Vagina (tissue), 2 donors: ENCODE measurements at regions not wholly inside any gene's neighbourhood (a gene's known extent, or its start where the extent isn't known, plus 50 kb on each side); places are given as distances from the start of the nearest gene placed in this dataset.

Experiments
- POLR2A ChIP-seq, 2 donors: fragments of 450-650 bp; IDR thresholded peaks; one replicate each; pipeline ENCODE4 v1.6.1; 2017; ENCODE audit warnings: antibody characterized with exemption in 2 of 2, mild to moderate bottlenecking in 2 of 2, moderate library complexity in 2 of 2
- POLR2AphosphoS5 ChIP-seq, 2 donors: sonication (generic); formaldehyde crosslinking; IDR thresholded peaks; one replicate each; pipeline ENCODE4 v1.9.0; 2017; ENCODE audit warnings: antibody characterized with exemption in 2 of 2, mild to moderate bottlenecking in 2 of 2, low read depth in 1 of 2; ENCODE audit not compliant: insufficient read depth in 1 of 2
- TF ChIP-seq, protein P1 (sequence below), 3 experiments: fragments of 450-650 bp in 2 of 3; fragments of 200-600 bp in 1 of 3; sonication (generic) in 1 of 3; IDR thresholded peaks; one replicate each; pipeline ENCODE4 v1.5.1; 2017 to 2019; ENCODE audit warnings: antibody characterized with exemption in 3 of 3, mild to moderate bottlenecking in 2 of 3, moderate library complexity in 2 of 3

DNA sequence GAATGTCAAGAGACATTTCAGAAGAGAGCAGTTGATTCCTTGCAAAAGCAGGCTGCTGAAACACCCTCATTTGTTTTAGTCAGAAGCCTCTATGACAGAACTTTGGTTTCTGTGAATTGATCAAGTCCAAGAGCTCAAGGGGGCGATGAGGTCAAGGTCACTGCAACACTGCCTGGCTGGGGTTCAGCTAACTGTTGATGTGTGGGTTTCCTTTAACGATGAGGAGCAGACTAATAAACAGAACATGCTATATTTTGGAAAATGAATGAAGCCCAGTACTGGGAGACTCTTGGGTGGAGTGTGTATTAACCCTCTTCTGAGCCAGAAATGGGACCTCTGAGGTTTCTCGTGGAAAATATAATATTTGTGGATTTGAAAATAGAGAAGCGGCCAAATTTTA is 109.3 kb downstream of the ZC3H11B start:
- TF ChIP-seq, protein P1, sequence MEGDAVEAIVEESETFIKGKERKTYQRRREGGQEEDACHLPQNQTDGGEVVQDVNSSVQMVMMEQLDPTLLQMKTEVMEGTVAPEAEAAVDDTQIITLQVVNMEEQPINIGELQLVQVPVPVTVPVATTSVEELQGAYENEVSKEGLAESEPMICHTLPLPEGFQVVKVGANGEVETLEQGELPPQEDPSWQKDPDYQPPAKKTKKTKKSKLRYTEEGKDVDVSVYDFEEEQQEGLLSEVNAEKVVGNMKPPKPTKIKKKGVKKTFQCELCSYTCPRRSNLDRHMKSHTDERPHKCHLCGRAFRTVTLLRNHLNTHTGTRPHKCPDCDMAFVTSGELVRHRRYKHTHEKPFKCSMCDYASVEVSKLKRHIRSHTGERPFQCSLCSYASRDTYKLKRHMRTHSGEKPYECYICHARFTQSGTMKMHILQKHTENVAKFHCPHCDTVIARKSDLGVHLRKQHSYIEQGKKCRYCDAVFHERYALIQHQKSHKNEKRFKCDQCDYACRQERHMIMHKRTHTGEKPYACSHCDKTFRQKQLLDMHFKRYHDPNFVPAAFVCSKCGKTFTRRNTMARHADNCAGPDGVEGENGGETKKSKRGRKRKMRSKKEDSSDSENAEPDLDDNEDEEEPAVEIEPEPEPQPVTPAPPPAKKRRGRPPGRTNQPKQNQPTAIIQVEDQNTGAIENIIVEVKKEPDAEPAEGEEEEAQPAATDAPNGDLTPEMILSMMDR (IDR thresholded peaks at IDR 0.05), result no peak
- TF ChIP-seq POLR2A (IDR thresholded peaks at IDR 0.05) (no peak), POLR2AphosphoS5 (IDR thresholded peaks at IDR 0.05; ENCODE audit: insufficient read depth in 1 of 2, low read depth in 1 of 2) (no peak)
